ENCODE measurements at regions not wholly inside any gene's neighbourhood (a gene's known extent, or its start where the extent isn't known, plus 50 kb on each side); places are given as distances from the start of the nearest gene placed in this dataset.

GRCh38 chrX:113305496-113305895 lies 464.9 kb upstream of the AMOT start:
- Histone ChIP-seq H3K4me1 (ENCODE audit: control insufficient read depth, insufficient read depth, low read length) (no peaks in the 10 kb centered on the region), H3K9me3 (ENCODE audit: control insufficient read depth, insufficient read depth, low read length) (no peaks in the 10 kb centered on the region), H3K4me3 (ENCODE audit: low read length) (no peak overlapping the region), H3K36me3 (ENCODE audit: control insufficient read depth, insufficient read depth, low read length) (no peaks in the 10 kb centered on the region), H3K27me3 (ENCODE audit: control insufficient read depth, insufficient read depth, low read length) (no peaks in the 10 kb centered on the region), H3K27ac (ENCODE audit: low read length) (no peak overlapping the region)
- WGBS (ENCODE audit: insufficient coverage, insufficient read length), result no CpG with 5 or more reads among the region's 1 CpG
- no peak for DNase-seq (ENCODE audit: low read depth, low spot score)

- Histone ChIP-seq H3K27ac (ENCODE audit: low read length) (no peak overlapping the region), H3K4me3 (ENCODE audit: low read length) (no peak overlapping the region), H3K4me1 (ENCODE audit: control insufficient read depth, insufficient read depth, low read length) (no peaks in the 10 kb centered on the region), H3K27me3 (ENCODE audit: control insufficient read depth, insufficient read depth, low read length) (no peaks in the 10 kb centered on the region), H3K9me3 (ENCODE audit: control insufficient read depth, insufficient read depth, low read length) (no peaks in the 10 kb centered on the region), H3K36me3 (ENCODE audit: control insufficient read depth, insufficient read depth, low read length) (no peaks in the 10 kb centered on the region)
- WGBS (ENCODE audit: insufficient coverage, insufficient read length), result no CpG with 5 or more reads among the region's 3 CpGs
- DNase-seq (ENCODE audit: low read depth, low spot score), result no peak
Measured at GRCh38 chrX:113300580-113300979, 459.9 kb upstream of the AMOT start.

GRCh38 chrX:113297437-113297836 lies 456.8 kb upstream of the AMOT start:
- DNase-seq (ENCODE audit: low read depth, low spot score), result no peak
- Histone ChIP-seq H3K4me3 (ENCODE audit: low read length) (no peak overlapping the region), H3K9me3 (ENCODE audit: control insufficient read depth, insufficient read depth, low read length) (no peaks in the 10 kb centered on the region), H3K27ac (ENCODE audit: low read length) (no peak overlapping the region), H3K36me3 (ENCODE audit: control insufficient read depth, insufficient read depth, low read length) (no peaks in the 10 kb centered on the region), H3K4me1 (ENCODE audit: control insufficient read depth, insufficient read depth, low read length) (no peaks in the 10 kb centered on the region), H3K27me3 (ENCODE audit: control insufficient read depth, insufficient read depth, low read length) (no peaks in the 10 kb centered on the region)

- WGBS (ENCODE audit: insufficient coverage, insufficient read length), result no CpG with 5 or more reads among the region's 1 CpG
- no peaks in the 10 kb centered on the region for H3K9me3 ChIP-seq (ENCODE audit: control insufficient read depth, insufficient read depth, low read length)
- H3K27me3 ChIP-seq (ENCODE audit: control insufficient read depth, insufficient read depth, low read length), result no peaks in the 10 kb centered on the region
Measured at GRCh38 chrX:113289503-113289902, 448.9 kb upstream of the AMOT start.

GRCh38 chrX:113287761-113288160 lies 447.1 kb upstream of the AMOT start:
- no peak for DNase-seq (ENCODE audit: low read depth, low spot score)
- no peaks in the 10 kb centered on the region for H3K4me1 ChIP-seq (ENCODE audit: control insufficient read depth, insufficient read depth, low read length)
- no peak overlapping the region for H3K4me3 ChIP-seq (ENCODE audit: low read length)
- H3K27ac ChIP-seq (ENCODE audit: low read length), result no peak overlapping the region
- no peaks in the 10 kb centered on the region for H3K36me3 ChIP-seq (ENCODE audit: control insufficient read depth, insufficient read depth, low read length)
- H3K27me3 ChIP-seq (ENCODE audit: control insufficient read depth, insufficient read depth, low read length), result no peaks in the 10 kb centered on the region
- WGBS (ENCODE audit: insufficient coverage, insufficient read length), result no CpG with 5 or more reads among the region's 4 CpGs
- no peaks in the 10 kb centered on the region for H3K9me3 ChIP-seq (ENCODE audit: control insufficient read depth, insufficient read depth, low read length)

More at GRCh38 chrX:113289503-113289902, 448.9 kb upstream of the AMOT start:
- no peak overlapping the region for H3K27ac ChIP-seq (ENCODE audit: low read length)
- H3K4me3 ChIP-seq (ENCODE audit: low read length), result no peak overlapping the region
- no peaks in the 10 kb centered on the region for H3K36me3 ChIP-seq (ENCODE audit: control insufficient read depth, insufficient read depth, low read length)
- no peak for DNase-seq (ENCODE audit: low read depth, low spot score)
- no peaks in the 10 kb centered on the region for H3K4me1 ChIP-seq (ENCODE audit: control insufficient read depth, insufficient read depth, low read length)

GRCh38 chrX:113275804-113276203 lies 435.2 kb upstream of the AMOT start:
- Histone ChIP-seq H3K27ac (ENCODE audit: low read length) (no peak overlapping the region), H3K27me3 (ENCODE audit: control insufficient read depth, insufficient read depth, low read length) (no peaks in the 10 kb centered on the region)

GRCh38 chrX:113274791-113275190 lies 434.2 kb upstream of the AMOT start:
- H3K27ac ChIP-seq (ENCODE audit: low read length), result no peak overlapping the region
- WGBS (ENCODE audit: insufficient coverage, insufficient read length), result no CpG with 5 or more reads among the region's 1 CpG
- no peak overlapping the region for H3K4me3 ChIP-seq (ENCODE audit: low read length)
- no peaks in the 10 kb centered on the region for H3K27me3 ChIP-seq (ENCODE audit: control insufficient read depth, insufficient read depth, low read length)
- no peak for DNase-seq (ENCODE audit: low read depth, low spot score)
- H3K9me3 ChIP-seq (ENCODE audit: control insufficient read depth, insufficient read depth, low read length), result no peaks in the 10 kb centered on the region
- no peaks in the 10 kb centered on the region for H3K4me1 ChIP-seq (ENCODE audit: control insufficient read depth, insufficient read depth, low read length)
- H3K36me3 ChIP-seq (ENCODE audit: control insufficient read depth, insufficient read depth, low read length), result no peaks in the 10 kb centered on the region

More at GRCh38 chrX:113275804-113276203, 435.2 kb upstream of the AMOT start:
- no peaks in the 10 kb centered on the region for H3K36me3 ChIP-seq (ENCODE audit: control insufficient read depth, insufficient read depth, low read length)
- no peaks in the 10 kb centered on the region for H3K4me1 ChIP-seq (ENCODE audit: control insufficient read depth, insufficient read depth, low read length)
- WGBS (ENCODE audit: insufficient coverage, insufficient read length), result no CpG with 5 or more reads among the region's 2 CpGs
- no peak for DNase-seq (ENCODE audit: low read depth, low spot score)
- no peaks in the 10 kb centered on the region for H3K9me3 ChIP-seq (ENCODE audit: control insufficient read depth, insufficient read depth, low read length)
- H3K4me3 ChIP-seq (ENCODE audit: low read length), result no peak overlapping the region

- Histone ChIP-seq H3K27me3 (ENCODE audit: control insufficient read depth, insufficient read depth, low read length) (no peaks in the 10 kb centered on the region), H3K4me3 (ENCODE audit: low read length) (no peak overlapping the region), H3K36me3 (ENCODE audit: control insufficient read depth, insufficient read depth, low read length) (no peaks in the 10 kb centered on the region), H3K27ac (ENCODE audit: low read length) (no peak overlapping the region), H3K4me1 (ENCODE audit: control insufficient read depth, insufficient read depth, low read length) (no peaks in the 10 kb centered on the region), H3K9me3 (ENCODE audit: control insufficient read depth, insufficient read depth, low read length) (no peaks in the 10 kb centered on the region)
- no CpG with 5 or more reads among the region's 5 CpGs for WGBS (ENCODE audit: insufficient coverage, insufficient read length)
- DNase-seq (ENCODE audit: low read depth, low spot score), result no peak
Measured at GRCh38 chrX:113274345-113274744, 433.7 kb upstream of the AMOT start.

- no peak overlapping the region for H3K27ac ChIP-seq (ENCODE audit: low read length)
- H3K36me3 ChIP-seq (ENCODE audit: control insufficient read depth, insufficient read depth, low read length), result no peaks in the 10 kb centered on the region
- no peaks in the 10 kb centered on the region for H3K4me1 ChIP-seq (ENCODE audit: control insufficient read depth, insufficient read depth, low read length)
- no peak for DNase-seq (ENCODE audit: low read depth, low spot score)
- no peaks in the 10 kb centered on the region for H3K27me3 ChIP-seq (ENCODE audit: control insufficient read depth, insufficient read depth, low read length)
- no peaks in the 10 kb centered on the region for H3K9me3 ChIP-seq (ENCODE audit: control insufficient read depth, insufficient read depth, low read length)
- H3K4me3 ChIP-seq (ENCODE audit: low read length), result no peak overlapping the region
Measured at GRCh38 chrX:113269203-113269602, 428.6 kb upstream of the AMOT start.

- peak; percentile 7 for DNase-seq (ENCODE audit: low read depth, low spot score)
- no peaks in the 10 kb centered on the region for H3K27me3 ChIP-seq (ENCODE audit: control insufficient read depth, insufficient read depth, low read length)
- no CpG with 5 or more reads among the region's 3 CpGs for WGBS (ENCODE audit: insufficient coverage, insufficient read length)
Measured at GRCh38 chrX:113260474-113260873, 419.8 kb upstream of the AMOT start.

GRCh38 chrX:113222305-113222704 lies 381.7 kb upstream of the AMOT start:
- H3K4me1 ChIP-seq (ENCODE audit: control insufficient read depth, insufficient read depth, low read length), result no peaks in the 10 kb centered on the region
- no peaks in the 10 kb centered on the region for H3K36me3 ChIP-seq (ENCODE audit: control insufficient read depth, insufficient read depth, low read length)
- no peak overlapping the region for H3K27ac ChIP-seq (ENCODE audit: low read length)
- H3K4me3 ChIP-seq (ENCODE audit: low read length), result no peak overlapping the region
- DNase-seq (ENCODE audit: low read depth, low spot score), result no peak
- no peaks in the 10 kb centered on the region for H3K27me3 ChIP-seq (ENCODE audit: control insufficient read depth, insufficient read depth, low read length)
- no peaks in the 10 kb centered on the region for H3K9me3 ChIP-seq (ENCODE audit: control insufficient read depth, insufficient read depth, low read length)
- no CpG with 5 or more reads among the region's 3 CpGs for WGBS (ENCODE audit: insufficient coverage, insufficient read length)

More at GRCh38 chrX:113260474-113260873, 419.8 kb upstream of the AMOT start:
- H3K27ac ChIP-seq (ENCODE audit: low read length), result no peak overlapping the region
- no peaks in the 10 kb centered on the region for H3K9me3 ChIP-seq (ENCODE audit: control insufficient read depth, insufficient read depth, low read length)
- H3K4me1 ChIP-seq (ENCODE audit: control insufficient read depth, insufficient read depth, low read length), result no peaks in the 10 kb centered on the region
- no peaks in the 10 kb centered on the region for H3K36me3 ChIP-seq (ENCODE audit: control insufficient read depth, insufficient read depth, low read length)
- H3K4me3 ChIP-seq (ENCODE audit: low read length), result no peak overlapping the region
